ENCODE measurements at regions not wholly inside any gene's neighbourhood (a gene's known extent, or its start where the extent isn't known, plus 50 kb on each side); places are given as distances from the start of the nearest gene placed in this dataset.

DNA sequence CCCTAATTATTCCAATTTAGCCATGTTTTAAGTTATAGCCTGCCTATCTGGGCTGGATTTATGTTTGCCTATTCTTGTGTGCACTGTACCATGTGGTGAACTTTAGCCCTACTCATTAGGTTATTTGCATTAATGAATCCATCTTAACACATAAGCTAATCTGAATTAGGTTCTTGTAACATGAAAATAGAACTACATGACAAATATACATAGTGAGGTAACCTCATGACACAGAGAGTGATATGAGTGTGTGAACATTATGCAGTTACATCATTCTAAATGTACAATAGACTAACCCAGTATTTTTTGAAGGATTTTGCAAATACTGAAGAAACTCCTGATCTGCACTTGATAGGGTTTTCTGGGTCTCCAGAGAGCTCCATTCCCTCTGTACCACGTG is 733.7 kb upstream of the CITED2 start:
- DNase-seq (ENCODE audit: low spot score): no peak

DNA sequence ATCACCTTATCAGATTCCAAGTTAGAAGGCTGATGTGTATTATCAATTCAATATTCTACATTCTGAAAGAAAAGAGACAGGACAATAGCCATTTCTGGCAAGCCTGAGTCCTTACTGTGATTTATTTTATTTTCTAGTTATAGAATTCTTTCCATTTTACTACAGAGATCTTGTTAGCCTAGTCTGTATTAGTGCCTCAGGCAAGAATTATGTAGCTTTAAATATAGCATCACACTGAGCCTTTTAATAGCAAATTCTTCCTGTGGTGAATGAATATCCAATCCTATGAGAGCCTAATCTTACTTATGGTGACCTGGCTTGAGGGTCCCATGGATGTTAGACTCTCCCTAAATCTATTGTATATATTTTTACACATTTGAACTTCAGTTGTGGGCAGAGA is 732.8 kb upstream of the CITED2 start:
- no peak for DNase-seq (ENCODE audit: low spot score)

DNA sequence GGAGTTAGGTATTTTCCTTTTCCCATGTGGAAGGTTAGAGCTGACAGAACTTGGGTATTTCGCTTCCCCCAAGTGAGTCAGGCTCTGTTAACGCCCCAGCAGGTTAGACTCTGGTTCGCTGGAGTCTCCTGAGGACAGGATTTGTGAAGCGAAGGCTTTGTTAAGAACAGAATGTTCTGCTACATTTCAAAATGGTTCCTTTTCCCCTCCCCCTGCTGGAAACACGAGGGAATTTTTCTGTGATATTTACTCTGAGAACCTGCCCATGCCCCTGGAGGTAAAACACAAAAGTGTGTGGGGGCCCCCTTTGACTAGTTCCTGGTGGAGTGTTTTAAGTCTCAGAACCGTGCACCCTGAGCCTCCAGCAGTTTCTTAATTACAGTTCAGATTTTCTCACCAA is 731.4 kb upstream of the CITED2 start:
- no peak for DNase-seq (ENCODE audit: low spot score)

DNA sequence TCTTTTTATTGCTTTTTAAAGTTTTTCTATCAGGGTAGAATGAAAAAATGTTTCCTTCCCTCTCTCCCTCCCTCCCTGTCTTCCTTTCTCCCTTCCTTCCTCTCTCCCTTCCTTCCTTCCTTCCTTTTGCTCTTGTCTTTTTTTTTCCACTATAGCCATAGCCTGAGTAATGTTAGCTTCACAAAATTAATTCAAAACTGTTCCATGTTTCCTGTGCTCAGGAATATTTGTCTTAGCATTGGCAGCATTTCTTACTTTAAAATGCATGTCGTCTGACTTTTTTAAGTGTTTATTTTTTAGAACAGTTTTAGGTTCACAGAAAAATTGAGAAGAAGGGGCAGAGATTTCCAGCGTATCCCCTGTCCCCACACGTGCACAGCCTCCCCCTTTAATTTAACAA is 730.8 kb upstream of the CITED2 start:
- DNase-seq (ENCODE audit: low spot score): no peak

DNA sequence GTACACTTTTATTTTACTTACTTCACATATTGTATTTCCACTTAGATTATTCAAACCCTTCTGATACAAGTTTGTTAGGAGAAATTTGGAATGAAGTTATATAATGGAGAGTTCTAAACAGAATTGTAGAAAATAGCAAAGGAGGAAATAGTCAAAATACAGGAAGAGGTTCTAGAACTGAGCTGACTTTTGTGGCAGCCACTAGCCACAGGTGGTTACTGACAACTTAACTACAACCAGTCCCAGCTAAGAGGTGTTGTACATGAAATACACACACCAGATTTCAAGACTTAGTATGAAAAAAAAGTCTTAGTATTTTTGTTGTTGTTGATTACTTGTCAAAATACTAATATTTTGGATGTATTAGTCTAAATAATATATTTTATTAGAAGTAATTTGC is 727.4 kb upstream of the CITED2 start:
- DNase-seq (ENCODE audit: low spot score): no peak

DNA sequence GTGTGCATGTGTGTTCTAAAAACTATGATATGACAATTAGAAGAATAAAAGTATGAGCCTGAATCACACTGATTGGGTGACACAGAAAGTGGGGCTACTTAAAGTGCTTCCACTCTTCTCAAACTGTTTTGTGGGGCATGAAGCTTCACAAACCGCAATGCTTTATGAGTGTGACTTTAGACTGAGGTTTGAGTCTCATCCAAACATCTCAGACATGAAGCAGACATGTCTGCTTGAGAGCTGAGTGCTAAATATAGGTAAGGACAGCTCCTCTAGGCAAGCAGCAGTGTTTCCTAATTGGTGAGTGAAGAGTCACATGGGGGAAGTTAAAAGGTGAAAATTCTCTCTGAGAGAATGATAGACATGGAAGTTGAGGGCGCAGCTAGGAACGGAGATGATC is 726.9 kb upstream of the CITED2 start:
- no peak for DNase-seq (ENCODE audit: low spot score)

DNA sequence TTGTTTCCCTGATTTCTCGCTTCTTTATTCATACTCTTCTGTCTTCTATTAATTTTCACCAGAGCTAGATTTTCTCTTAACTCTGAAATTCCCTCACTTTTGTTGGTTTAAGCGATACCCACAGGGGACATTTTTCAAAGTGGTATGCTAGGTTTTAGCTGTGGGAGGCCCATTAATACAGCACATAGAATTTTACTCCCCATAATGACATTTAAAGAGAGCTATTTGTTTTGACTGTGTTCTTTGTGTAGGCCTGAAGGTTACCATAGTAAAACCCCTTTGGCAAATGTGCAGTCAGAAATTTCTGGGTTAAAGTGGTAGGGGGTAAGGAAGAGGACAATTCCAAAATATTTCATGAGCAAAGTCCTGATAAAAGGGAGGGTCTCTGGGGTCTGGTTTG is 721.1 kb upstream of the CITED2 start:
- DNase-seq (ENCODE audit: low spot score): no peak

DNA sequence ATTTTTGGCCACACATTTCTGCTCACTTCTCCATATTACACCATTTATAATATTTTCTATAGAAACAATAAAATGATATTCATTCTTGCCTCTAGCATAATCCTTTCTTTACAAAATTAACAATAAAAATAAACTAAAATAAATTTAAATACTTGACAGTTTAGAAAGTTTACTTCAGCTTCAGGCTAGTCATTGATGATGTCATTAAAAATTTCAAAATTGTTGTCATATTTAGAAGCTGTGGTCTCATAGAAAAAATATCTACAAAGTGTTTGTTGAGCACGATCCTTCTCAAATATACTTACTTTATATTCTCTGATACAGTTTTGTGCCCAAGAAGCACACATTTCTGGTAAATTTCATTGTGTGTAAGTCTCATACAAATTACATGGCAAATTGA is 717.4 kb upstream of the CITED2 start:
- DNase-seq (ENCODE audit: low spot score): no peak

DNA sequence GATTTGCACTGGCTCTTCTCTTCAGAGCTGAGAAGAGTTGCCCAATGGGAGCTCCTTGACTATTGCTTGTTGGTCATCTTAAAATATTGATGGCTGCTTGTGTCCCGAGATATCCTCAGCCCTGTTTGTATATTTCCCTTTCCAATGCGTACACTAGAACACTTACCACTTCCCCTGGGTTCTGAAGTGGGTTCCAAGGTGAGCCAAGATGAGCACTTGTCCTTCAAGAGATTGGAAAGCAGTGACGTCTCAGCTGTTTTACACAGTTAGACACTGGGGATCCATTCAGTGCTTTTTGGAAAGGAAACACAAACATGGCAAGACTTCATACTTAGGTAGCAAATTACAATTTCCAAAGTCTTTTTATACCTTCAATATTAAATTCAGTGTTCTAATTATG is 716.4 kb upstream of the CITED2 start:
- DNase-seq (ENCODE audit: low spot score): no peak

DNA sequence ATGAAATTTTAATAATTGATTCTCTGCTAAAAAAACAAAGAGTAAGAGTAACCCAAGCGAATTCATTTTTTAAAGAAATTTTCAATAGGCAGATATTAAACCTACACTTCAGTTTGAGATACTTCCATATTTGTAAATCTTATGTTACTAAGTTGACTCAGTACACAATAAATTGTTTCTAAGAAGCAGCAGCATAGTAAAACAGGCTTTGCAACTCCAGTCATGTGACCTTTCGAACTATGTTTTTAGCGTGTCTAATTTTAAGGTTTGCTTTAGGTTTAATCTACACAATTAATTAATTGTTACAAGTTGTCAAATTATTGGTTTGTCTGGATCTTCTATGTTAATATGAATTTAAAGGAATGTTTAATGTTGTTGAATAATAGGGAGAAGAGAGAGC is 708.9 kb upstream of the CITED2 start:
- no peak for DNase-seq (ENCODE audit: low spot score)

DNA sequence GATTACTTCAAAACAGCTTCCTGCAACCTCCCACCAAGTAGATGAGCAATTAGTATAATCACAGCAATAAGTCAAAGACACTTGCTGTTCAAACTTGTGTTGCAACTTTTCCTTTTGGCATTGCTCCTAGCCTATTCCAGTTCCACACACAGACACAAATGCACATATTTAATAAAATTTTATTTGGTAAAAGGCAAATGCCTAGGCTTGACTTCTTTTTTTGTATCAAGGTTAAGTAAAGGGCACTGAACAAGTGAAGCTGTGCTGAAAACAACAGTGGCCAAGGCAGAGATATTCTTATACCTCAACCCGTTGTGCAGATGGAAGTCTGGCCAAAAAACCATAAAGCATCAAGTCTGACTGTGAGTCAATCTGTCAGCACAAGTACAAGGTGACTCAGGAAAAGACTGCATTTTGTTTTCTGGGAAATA is 708.4 kb upstream of the CITED2 start:
- no peak for DNase-seq (ENCODE audit: low spot score)

DNA sequence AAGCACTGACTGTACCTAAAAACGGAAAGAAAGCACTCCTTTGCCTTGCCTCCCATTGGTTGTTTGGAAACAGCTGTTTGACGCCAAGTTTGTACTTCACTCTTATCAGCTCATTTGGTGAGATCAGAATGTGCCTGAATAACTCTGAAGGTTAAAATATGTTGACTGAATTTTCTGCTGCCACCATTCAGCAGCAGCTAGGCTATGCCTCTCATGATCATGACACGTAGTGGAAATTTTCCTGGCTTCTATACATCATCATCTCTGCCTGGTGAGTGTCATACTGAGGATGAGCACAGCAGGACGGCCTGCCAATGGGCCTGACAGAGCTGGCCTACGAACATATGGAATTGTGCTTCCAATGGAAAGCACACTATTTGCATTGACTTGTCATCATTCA is 704.9 kb upstream of the CITED2 start:
- no peak for DNase-seq (ENCODE audit: low spot score)

DNA sequence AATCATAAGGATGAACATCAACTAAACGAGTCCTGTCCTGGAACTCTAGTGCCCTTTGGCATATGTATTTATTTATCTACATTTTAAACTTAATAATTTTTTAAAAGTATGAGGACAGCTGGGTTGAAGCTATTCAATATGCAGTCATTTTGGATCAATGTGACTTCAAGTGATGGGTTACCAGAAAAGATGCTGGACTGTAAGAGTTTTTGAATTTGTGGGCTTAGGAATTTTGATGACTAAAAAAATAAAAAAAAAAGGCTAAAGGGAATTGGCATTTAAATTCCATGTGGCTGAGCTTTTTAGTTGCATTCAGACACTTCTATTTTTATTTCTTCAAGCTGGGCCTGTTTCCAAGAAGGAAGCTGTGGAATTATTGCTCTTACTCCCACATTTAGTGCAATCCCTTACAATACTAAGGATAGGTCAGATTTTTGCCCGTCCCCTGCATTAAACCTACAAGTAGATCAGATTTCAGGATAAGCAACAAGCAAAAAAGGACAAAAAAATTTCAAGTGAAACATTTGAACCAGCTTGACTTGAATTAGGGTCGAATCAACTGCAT is 704.2 kb upstream of the CITED2 start:
- no peak for DNase-seq (ENCODE audit: low spot score)

DNA sequence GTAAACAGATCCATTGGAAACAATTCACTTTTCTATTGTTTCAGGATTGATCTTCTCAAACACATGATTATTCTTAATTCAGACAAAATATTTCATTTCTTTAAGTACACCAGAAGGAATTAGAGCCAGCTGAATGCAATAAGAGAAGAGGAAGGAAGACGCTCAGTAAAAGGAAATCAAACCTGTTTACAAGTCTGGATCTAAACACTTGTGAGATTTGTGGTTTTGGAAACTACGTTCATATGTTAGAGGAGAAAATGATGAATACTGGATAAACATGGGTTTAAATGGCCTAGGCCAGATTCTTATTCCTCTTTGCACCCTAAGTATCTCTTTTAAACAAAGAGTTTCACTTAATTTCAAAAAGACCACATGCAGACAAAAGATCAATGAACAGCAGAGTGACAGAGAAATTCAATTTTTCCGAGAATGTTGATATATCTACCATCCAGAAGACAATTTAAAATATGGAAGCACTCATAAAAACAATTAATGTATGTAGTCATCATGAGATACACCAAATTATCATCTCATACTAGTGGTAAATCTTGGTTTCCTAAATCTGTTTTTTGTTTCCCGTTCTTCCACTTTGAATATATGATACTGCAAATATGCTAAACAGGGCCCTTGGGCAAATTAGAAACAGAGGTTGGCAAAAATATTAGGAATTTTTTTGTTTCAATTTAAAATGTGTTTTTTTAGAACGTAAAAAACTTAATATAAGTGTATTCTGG is 703.5 kb upstream of the CITED2 start:
- DNase-seq (ENCODE audit: low spot score): no peak

DNA sequence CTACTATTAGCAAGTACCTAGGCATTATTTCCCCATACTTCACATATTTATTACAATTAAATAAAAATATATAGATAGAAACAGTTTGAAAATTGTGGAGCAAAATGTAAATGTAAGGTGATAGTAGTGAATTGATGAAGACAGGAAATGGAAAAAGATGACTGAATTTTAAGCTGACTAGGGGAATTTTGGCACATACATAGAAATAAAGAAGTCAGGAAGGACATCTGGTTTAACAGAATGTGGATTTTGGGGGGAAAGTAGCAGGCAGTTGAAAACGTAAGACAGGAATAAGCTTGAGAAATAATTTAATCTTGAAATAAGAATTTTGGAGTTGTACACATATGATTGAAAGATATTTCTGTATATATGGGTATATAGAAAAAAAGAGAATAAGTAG is 701.7 kb upstream of the CITED2 start:
- no peak for DNase-seq (ENCODE audit: low spot score)

DNA sequence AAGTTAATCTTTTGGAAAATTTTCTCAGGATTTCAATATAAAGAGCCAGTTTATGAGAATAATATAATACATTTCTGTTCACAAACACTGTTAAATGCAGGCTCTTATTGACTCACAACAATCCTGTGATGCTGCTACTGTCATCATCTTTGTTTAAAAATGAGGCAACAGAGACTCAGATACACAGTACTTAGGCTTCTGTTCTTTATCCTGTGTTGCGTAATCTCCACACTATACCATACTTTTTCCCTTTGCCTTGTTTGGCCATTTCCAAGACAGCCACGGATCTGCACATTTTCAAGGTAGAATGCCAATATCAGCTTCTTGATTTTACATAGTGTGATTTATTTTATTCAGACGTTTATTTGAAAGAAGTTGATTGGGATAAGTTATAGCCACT is 699.0 kb upstream of the CITED2 start:
- no peak for DNase-seq (ENCODE audit: low spot score)

DNA sequence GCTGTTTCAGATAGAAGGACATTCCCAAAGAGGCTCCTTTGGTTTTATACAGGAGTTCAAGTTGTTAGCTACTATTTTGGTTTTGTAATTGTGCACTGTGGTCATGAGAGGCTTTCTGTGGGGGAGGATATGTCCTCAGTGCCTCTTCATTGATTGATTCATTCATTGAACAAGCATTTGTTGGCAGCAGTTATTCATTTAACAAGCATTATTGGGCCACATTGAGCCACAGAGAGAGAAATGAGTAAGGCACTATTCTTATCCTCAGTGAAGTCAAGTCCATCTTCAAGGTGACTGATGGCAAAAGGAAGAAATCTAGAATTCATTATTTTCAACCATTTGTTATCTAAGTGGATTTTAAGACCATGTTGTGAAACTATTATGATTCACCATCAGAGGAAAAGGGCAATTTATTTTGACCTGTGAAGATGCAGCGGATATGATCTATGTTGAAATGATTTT is 697.2 kb upstream of the CITED2 start:
- no peak for DNase-seq (ENCODE audit: low spot score)

DNA sequence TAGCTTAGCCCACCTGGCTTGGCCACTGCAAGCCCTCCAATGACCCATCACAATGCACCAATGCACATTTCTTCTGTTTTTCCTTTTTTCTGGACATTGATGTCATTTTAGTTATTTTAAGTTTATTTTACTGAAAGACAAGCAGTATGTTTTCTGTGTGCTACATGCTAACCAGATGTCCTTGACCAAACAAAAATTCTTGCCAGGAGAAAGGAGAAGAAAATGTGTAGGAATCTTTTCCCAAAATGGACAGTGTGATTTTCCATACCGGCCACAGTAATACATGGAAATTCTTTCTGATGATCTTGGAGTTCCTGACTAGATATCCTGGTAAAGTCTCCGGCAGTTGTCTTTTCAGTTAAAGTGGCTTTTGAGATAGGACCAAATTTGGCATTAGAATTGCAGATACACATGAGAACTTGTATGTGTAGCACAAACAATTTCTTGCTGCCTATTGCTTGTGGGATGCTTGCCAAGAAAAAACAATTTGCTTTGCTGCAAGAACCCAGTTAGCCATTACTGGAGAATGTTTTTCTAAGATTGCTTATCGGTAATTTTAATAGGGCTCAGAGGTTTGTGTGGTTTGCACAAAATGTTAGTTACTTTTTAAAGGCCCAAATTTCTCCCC is 696.5 kb upstream of the CITED2 start:
- DNase-seq (ENCODE audit: low spot score): no peak

DNA sequence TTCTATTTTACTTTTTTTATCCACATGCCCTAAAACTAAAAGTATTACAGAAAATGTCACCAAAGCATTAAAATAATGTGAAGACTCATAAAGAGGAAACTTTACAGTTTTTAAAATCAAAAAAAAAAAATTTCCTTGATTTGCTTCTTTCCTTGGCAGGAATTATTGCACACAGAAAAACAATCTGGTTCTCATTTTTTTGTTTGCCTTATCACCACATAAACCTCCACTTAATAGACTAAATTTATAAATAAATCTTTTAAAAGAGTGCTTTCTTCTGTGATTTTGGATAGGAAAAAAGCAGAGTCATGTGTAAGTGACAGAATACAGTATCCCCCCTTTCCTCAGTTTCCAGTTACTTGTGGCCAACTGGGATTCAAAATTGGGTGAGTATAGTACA is 695.1 kb upstream of the CITED2 start:
- DNase-seq (ENCODE audit: low spot score): no peak

DNA sequence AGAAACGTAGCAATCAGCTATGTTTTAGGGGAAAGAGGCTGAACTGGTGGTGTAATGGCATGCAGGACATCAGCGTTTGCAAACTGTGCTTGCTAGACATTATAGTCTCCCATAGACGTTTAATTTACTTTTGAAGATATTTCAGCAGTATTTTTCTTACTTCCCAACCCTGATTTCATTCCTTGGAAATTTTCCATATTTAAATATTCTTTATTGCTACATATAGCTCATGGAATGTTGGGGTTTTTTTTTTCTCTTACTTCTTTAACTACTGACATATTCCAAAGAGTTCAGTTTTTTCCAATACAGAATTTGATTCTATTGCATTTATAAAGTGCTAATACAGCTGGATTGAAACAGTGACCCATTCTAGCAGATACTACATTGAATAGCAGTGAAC is 694.4 kb upstream of the CITED2 start:
- DNase-seq (ENCODE audit: low spot score): no peak

DNA sequence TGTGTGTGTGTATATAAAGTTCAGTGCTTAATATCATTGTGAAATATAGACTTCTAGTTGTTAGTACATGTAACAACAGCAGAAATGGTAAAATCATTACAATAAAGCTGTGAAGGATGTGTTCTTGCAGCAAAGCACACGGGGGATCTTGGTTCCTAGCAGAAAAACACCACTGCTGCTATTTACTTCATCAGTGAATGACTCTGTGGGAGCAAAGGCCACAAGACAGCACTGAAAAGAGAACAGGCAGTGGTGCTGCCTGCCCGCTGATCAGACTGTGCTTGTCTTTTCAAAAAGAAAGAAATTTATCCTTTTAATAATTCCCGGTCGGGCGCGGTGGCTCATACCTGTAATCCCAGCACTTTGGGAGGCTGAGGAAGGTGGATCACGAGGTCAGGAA is 689.9 kb upstream of the CITED2 start:
- no peak for DNase-seq (ENCODE audit: low spot score)

DNA sequence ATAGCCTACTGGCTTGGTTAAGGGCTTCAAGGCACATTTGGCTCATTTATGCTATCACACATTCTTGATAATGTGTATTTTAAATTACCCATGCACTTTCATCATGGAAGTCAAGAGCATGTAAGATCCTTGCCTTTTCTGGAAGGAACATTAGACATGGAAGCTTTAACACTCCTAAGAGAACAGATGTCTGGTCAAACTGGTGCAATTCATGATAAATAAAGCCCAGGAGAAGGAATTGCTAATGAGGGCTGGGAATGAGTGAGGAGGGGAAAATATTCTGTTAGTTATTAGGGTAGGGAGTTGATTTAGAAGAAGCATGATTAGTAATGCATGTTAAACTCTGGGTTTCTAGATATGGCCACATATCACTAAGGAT is 688.6 kb upstream of the CITED2 start:
- no peak for DNase-seq (ENCODE audit: low spot score)

DNA sequence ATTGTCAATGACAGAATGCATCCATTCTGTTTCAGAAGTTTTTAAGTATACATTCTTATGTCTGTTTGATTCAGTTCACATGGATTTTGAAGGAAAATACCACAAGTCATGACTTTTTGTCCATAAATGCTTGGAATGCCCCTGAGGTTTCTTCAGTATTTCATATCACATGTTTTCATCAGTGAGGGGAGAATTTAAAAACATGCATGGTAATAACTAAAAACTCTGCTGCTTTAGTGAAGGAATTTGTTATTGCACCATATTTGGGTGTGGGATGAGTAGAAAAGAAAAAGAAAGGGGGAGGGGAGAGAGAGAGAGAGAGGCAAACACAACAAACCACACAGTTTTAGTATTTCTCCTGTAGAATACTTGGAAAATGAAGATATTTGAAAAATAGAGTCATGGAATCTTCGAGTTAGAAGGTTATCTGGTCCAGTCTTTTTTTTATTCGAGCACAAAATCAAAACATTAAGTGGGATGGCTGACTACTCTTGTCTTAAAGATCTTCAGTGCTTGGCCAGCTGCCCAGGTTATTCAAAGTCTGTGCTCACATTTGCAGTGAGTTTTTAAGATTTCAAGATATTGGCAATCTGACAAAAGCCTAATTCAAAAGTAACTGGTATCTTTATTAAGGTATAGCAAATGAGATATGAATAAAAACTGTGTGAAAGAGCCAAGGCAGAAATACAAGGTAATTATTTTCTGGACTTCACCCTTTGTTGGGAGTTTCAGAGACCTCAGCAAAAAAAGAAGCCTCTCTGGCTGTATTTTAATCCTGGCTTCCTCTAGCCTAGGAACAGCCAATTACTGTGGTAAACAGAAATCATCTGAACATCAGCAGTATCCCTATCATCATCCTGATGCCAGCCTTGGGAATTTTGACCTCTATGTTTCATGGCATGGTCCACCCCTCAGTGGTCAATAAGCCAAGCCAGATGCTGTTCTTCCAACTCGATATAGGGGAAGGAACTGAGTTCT is 687.9 kb upstream of the CITED2 start:
- DNase-seq (ENCODE audit: low spot score): no peak
